ENCODE measurements at regions not wholly inside any gene's neighbourhood (a gene's known extent, or its start where the extent isn't known, plus 50 kb on each side); places are given as distances from the start of the nearest gene placed in this dataset.

- TF ChIP-seq HNRNPH1 (optimal IDR thresholded peaks at IDR 0.05; ENCODE audit: low read depth, low read length), result no peak
- TF ChIP-seq CTCF (IDR thresholded peaks at IDR 0.05 in 2 of 3, conservative IDR thresholded peaks at IDR 0.05 in 1 of 3; ENCODE audit: insufficient read depth in 2 of 3, low read depth in 1 of 3, low read length in 3 of 3), result no peak
- TF ChIP-seq NR3C1 (CRISPR knock-in tag; IDR thresholded peaks at IDR 0.05), result no peak
These were observed 294.7 kb downstream of the SIPA1L2 start for GRCh38 chr1:232335261-232335660.

All from K562 (cell line).